Smooth muscle cell (in vitro differentiated cells): ENCODE measurements at regions not wholly inside any gene's neighbourhood (a gene's known extent, or its start where the extent isn't known, plus 50 kb on each side); places are given as distances from the start of the nearest gene placed in this dataset.
"Not testable (repeated sequence)": the region's sequence is repeated elsewhere in the genome, so short reads cannot be mapped to it uniquely, and the experiment has no call there.

Experiments
- DNase-seq: peaks from one replicate; lab custom pipeline; 2025; ENCODE audit not compliant: unreplicated experiment; lab: John Stamatoyannopoulos, UW
- H2AFZ ChIP-seq: fragments of 200-600 bp; sonication (generic); 2 replicates; pipeline ENCODE4 v1.6.0; 2016; ENCODE audit warnings: antibody characterized with exemption, low read depth, mild to moderate bottlenecking
- H3F3A ChIP-seq: fragments of 200-600 bp; sonication (generic); 2 replicates; pipeline ENCODE4 v1.6.0; 2017; ENCODE audit warnings: antibody characterized with exemption, low read depth
- H3K27ac ChIP-seq: fragments of 200-600 bp; sonication (generic); 2 replicates; pipeline ENCODE4 v1.5.1; 2016; ENCODE audit warnings: low read depth, mild to moderate bottlenecking
- H3K27me3 ChIP-seq: fragments of 200-600 bp; sonication (generic); 2 replicates; pipeline ENCODE4 v1.6.1; 2016; ENCODE audit warnings: low read depth, mild to moderate bottlenecking
- H3K36me3 ChIP-seq: fragments of 200-600 bp; sonication (generic); 2 replicates; pipeline ENCODE4 v1.5.1; 2016; ENCODE audit warnings: low read depth
- H3K4me1 ChIP-seq: fragments of 200-600 bp; sonication (generic); 2 replicates; pipeline ENCODE4 v1.5.1; 2016; ENCODE audit warnings: low read depth
- H3K4me2 ChIP-seq: fragments of 200-600 bp; sonication (generic); 2 replicates; pipeline ENCODE4 v1.6.0; 2016; ENCODE audit warnings: mild to moderate bottlenecking
- H3K4me3 ChIP-seq: fragments of 200-600 bp; sonication (generic); 2 replicates; pipeline ENCODE4 v1.5.1; 2016; ENCODE audit warnings: mild to moderate bottlenecking
- H3K79me2 ChIP-seq: fragments of 200-600 bp; sonication (generic); 2 replicates; pipeline ENCODE4 v1.6.0; 2016; ENCODE audit warnings: low read depth, mild to moderate bottlenecking
- H3K9ac ChIP-seq: fragments of 200-600 bp; sonication (generic); 2 replicates; pipeline ENCODE4 v1.6.0; 2016; ENCODE audit warnings: low read depth
- H3K9me3 ChIP-seq: fragments of 200-600 bp; sonication (generic); replicated peaks from 2 replicates; pipeline ENCODE4 v1.5.1; 2016; ENCODE audit warnings: low read depth
- H4K20me1 ChIP-seq: fragments of 200-600 bp; sonication (generic); 2 replicates; pipeline ENCODE4 v1.6.0; 2016; ENCODE audit warnings: low read depth
- CTCF ChIP-seq: fragments of 200-600 bp; sonication (generic); IDR thresholded peaks from 2 replicates; pipeline ENCODE4 v1.5.1; 2017; ENCODE audit warnings: borderline replicate concordance, mild to moderate bottlenecking, antibody characterized with exemption; ENCODE audit not compliant: insufficient read depth, poor library complexity, severe bottlenecking
- WGBS: methylation state at CpG from one replicate; pipeline ENCODE4 v1.1.7; 2016; ENCODE audit warnings: low lambda C conversion rate; 5-methylcytosine and 5-hydroxymethylcytosine counted together

GRCh38 chr11:91272089-91272488 lies 952.5 kb upstream of the FAT3 start:
- no peak for TF ChIP-seq CTCF
- no peak overlapping the region for H3K9ac ChIP-seq
- no peak for DNase-seq

GRCh38 chr11:91268512-91269295 lies 955.9 kb upstream of the FAT3 start:
- not testable (repeated sequence) for H3K9ac ChIP-seq, H4K20me1 ChIP-seq, H3K27me3 ChIP-seq, H3K79me2 ChIP-seq, H3K27ac ChIP-seq, H3K4me1 ChIP-seq, H3K9me3 ChIP-seq, DNase-seq, H2AFZ ChIP-seq, H3K4me3 ChIP-seq, H3K36me3 ChIP-seq, H3K4me2 ChIP-seq, H3F3A ChIP-seq
- WGBS: 94% methylated on average over 27 of the region's 37 CpGs

More at GRCh38 chr11:91272089-91272488, 952.5 kb upstream of the FAT3 start:
- no peaks in the 10 kb centered on the region for H3K27me3 ChIP-seq
- H3K9me3 ChIP-seq: no peaks in the 10 kb centered on the region
- H3K27ac ChIP-seq: no peak overlapping the region
- H4K20me1 ChIP-seq: no peaks in the 10 kb centered on the region
- no peak overlapping the region for H3K4me3 ChIP-seq
- H3K4me1 ChIP-seq: no peaks in the 10 kb centered on the region
- no peak overlapping the region for H2AFZ ChIP-seq
- 100% methylated on average over 1 of the region's 1 CpG for WGBS
- no peaks in the 10 kb centered on the region for H3F3A ChIP-seq
- no peaks in the 10 kb centered on the region for H3K79me2 ChIP-seq
- H3K36me3 ChIP-seq: no peaks in the 10 kb centered on the region
- no peak overlapping the region for H3K4me2 ChIP-seq

GRCh38 chr11:91265946-91266345 lies 958.7 kb upstream of the FAT3 start:
- TF ChIP-seq CTCF: no peak
- Histone ChIP-seq H3F3A (no peaks in the 10 kb centered on the region), H3K9ac (no peak overlapping the region), H3K27ac (no peak overlapping the region), H2AFZ (no peak overlapping the region), H3K4me1 (no peaks in the 10 kb centered on the region), H4K20me1 (no peaks in the 10 kb centered on the region), H3K9me3 (no peaks in the 10 kb centered on the region), H3K79me2 (no peaks in the 10 kb centered on the region), H3K27me3 (peaks cover 8% of the 10 kb centered on the region), H3K36me3 (no peaks in the 10 kb centered on the region), H3K4me3 (no peak overlapping the region), H3K4me2 (no peak overlapping the region)
- DNase-seq: no peak
- whole genome bisulfite sequencing: 94% methylated on average over 1 of the region's 1 CpG

GRCh38 chr11:91264481-91264880 lies 960.1 kb upstream of the FAT3 start:
- no peak for TF ChIP-seq CTCF
- Histone ChIP-seq H3K4me2 (no peak overlapping the region), H2AFZ (no peak overlapping the region), H4K20me1 (no peaks in the 10 kb centered on the region), H3K79me2 (no peaks in the 10 kb centered on the region), H3K27ac (no peak overlapping the region), H3K4me3 (no peak overlapping the region), H3K9ac (no peak overlapping the region), H3K27me3 (peaks cover 8% of the 10 kb centered on the region), H3K4me1 (no peaks in the 10 kb centered on the region), H3F3A (no peaks in the 10 kb centered on the region), H3K9me3 (no peaks in the 10 kb centered on the region), H3K36me3 (no peaks in the 10 kb centered on the region)
- no peak for DNase-seq
- 88% methylated on average over 2 of the region's 2 CpGs for WGBS
